ENCODE measurements at regions not wholly inside any gene's neighbourhood (a gene's known extent, or its start where the extent isn't known, plus 50 kb on each side); places are given as distances from the start of the nearest gene placed in this dataset.

- no peak for TF ChIP-seq CTCF (IDR thresholded peaks at IDR 0.05)
- no peak for TF ChIP-seq POLR2A (IDR thresholded peaks at IDR 0.05)
Measured at GRCh38 chr13:90648497-90648896, 699.0 kb upstream of the MIR17HG start.

Measured in thyroid gland (tissue), 4 donors.